Stimulated activated CD4-positive, alpha-beta T cell treated with anti-CD3 and anti-CD28 coated beads, Interleukin-4, amount 100 ng/mL, for 1 hour (primary cell): ENCODE measurements at regions not wholly inside any gene's neighbourhood (a gene's known extent, or its start where the extent isn't known, plus 50 kb on each side); places are given as distances from the start of the nearest gene placed in this dataset.

Experiments
- DNase-seq: peaks from one replicate; pipeline ENCODE4 v3.0.0-alpha.2; 2020

GRCh38 chr3:153679714-153680113 is 441.5 kb upstream of the ARHGEF26 start:
- DNase-seq: no peak

DNA sequence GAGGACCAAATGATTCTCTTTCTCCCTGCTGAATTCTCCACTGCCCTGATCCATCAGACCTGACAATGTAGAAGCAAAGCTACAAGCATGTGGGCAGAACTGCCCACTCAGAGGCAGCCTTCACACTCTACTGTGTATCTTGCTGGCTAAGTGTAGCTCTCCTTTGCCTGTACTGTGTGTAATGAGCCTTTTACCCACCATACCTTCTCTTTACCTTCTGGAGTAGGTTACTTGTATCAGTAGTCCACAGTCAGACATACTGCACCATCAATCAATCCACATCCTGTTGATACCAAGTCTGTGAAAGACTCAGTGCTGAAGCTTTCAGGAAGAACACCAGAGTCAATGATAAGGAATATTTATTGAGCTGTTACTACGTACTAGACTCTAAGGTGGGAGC is 440.7 kb upstream of the ARHGEF26 start:
- DNase-seq: no peak

- no peak for DNase-seq
These were observed 440.1 kb upstream of the ARHGEF26 start for GRCh38 chr3:153681057-153681456.

DNA sequence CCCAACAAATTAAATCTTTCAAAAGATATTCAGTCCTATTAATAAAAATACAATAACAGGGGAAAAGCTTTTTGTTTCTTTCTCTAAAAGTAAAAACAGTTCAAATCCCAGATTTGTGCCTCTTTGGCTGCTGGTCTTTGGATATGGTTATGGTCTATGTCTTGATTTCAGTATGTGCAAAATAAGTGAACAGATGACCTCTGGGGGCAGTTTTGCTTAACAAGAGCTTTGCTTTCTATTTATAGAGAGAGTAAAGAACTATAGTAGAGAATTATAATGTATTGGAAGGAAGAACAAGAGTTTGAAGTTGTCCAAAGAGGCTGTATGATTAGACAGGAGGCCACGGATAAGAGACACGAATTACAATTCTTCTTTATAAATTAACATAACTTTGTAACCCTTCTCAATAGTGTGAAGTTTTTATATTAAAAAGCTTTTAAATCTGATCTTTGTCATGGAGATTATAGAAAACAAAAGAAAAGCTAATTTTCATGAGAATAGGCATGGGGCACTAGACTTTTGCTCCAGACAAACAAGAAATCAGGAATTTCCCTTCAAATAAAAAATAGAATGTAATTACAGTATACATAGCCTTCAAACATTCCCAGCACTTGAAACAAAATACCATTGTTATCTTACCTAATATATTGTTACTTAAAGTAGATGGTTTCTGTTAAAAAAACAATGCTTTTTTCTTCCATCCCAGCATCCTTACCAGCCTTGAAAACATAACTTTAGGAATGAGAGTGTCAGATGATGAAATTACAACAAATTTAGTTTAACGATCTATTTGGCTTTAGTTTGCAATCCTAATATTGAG is 432.7 kb upstream of the ARHGEF26 start:
- no peak for DNase-seq

DNA sequence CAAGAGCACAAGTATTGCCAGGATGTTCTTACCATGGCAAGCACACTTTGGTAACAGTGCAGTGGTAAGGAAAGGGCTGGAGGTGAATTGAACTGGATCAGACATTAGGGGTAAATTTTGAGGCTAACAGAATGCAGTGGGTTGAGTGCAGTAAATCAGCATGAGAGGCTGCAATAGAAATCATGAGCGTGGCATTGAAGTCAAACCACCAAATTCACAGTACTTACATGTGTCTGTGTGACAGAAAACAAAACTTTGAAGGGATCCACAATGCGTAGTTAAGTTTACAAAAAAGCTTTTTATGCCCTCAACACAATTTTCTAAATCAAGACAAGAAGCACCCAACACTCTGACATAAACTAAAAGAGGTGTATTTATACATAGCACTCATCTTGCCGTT is 428.0 kb upstream of the ARHGEF26 start:
- no peak for DNase-seq

DNA sequence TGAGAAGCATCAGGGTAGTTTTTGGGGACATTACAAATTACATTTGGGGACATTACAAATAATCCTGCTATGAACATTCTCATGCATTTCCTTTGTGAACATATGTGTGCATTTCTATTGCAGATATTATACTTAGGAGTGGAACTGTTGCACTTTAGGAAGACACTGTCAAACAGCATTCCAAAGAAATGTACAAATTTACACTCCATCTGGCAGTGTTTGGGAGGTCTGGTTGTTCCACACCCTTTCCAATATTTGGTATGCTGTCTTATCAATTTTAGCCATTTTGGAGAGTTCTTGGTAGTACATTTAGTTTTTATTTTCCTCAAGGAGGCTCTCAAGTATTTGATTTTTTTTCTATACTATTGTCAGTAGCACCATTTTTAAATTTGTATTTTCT is 419.1 kb upstream of the ARHGEF26 start:
- DNase-seq: no peak

- no peak for DNase-seq
These were observed 417.1 kb upstream of the ARHGEF26 start for GRCh38 chr3:153704115-153704514.

DNA sequence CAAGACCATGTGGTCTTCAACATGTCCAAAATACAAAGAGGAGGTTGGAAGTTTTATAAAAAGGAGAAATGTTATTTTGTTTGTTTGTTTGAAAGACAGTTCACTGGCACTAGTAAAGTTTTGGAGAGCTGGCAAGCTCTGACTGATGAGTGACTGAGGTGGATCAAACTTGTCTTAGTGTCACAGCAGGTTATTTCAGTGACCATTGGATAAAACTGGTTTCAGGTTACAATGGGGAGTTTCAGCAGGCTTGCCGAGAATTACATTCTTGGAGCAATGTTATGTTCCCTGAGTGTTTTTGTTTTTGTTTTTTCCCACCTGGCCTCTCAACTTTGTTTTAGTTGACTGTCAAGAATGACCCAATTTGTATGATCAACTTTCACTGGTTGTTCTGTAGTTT is 414.5 kb upstream of the ARHGEF26 start:
- DNase-seq: no peak

- no peak for DNase-seq
These were observed 407.2 kb upstream of the ARHGEF26 start for GRCh38 chr3:153714016-153714415.

GRCh38 chr3:153714588-153715290 is 406.5 kb upstream of the ARHGEF26 start:
- no peak for DNase-seq

GRCh38 chr3:153722157-153722556 is 399.0 kb upstream of the ARHGEF26 start:
- no peak for DNase-seq

GRCh38 chr3:153731071-153731470 is 390.1 kb upstream of the ARHGEF26 start:
- no peak for DNase-seq

DNA sequence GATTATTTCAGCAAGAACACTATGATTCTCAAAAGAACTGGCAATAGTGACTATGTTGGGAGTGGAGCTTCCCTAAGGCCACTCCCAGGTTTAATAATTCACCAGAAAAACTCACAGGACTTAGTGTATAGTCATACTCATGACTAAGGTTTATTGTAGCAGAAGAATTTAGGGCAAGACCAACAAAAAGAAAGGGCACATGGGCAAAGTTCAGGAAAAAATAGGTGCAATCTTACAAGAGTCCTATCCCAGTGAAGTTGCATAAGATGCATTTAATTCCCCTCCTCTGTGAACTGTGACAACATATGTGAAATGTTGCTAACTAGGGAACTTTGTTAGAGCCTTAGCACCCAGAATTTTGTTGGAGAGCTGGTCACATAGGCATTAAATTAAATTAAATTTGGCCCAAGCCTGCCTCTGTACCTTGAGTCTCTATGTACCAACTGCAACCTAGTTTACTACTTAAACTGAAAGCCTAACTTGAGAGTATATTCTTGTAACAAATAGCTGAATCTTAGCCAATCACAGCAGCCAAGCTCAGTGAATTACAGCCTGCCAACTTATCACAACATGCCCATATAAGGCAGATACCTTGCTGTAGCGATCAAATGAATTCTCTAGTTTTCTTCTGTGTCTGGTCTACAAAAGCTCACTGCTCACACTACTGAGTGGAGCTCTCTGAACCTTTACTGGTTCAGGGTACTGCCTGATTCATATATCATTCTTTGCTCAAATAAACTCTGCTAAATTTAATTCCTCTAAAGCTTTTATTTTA is 386.2 kb upstream of the ARHGEF26 start:
- no peak for DNase-seq

GRCh38 chr3:153740109-153740508 is 381.1 kb upstream of the ARHGEF26 start:
- DNase-seq: no peak

- DNase-seq: no peak
These were observed 376.3 kb upstream of the ARHGEF26 start for GRCh38 chr3:153744889-153745288.

GRCh38 chr3:153746211-153746610 is 375.0 kb upstream of the ARHGEF26 start:
- DNase-seq: no peak

DNA sequence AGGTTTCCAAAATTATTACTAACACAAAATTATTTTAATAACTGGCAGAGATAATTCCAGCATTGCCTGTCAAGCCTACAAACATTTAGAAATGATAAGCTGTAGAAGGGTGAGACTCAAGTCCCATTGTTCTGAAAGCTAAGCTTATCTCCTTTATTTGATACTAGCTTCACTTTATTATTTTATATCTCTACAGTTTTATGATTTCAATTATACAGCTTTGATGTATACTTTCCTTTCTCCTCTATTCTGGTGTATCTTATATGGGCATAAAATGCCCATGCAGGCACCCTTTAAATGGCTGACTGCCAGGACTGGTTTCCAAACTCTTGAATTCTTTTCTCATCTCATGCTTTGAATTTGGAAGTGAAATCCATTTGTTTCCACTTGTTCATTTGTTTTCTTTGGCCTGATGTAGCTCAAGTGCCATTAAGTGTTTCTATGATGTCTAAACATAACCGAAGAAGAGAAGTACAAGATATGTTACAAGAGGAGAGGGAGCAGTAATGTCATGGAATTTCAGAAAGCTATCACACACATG is 372.1 kb upstream of the ARHGEF26 start:
- no peak for DNase-seq

GRCh38 chr3:153752405-153753027 is 368.7 kb upstream of the ARHGEF26 start:
- DNase-seq: no peak

DNA sequence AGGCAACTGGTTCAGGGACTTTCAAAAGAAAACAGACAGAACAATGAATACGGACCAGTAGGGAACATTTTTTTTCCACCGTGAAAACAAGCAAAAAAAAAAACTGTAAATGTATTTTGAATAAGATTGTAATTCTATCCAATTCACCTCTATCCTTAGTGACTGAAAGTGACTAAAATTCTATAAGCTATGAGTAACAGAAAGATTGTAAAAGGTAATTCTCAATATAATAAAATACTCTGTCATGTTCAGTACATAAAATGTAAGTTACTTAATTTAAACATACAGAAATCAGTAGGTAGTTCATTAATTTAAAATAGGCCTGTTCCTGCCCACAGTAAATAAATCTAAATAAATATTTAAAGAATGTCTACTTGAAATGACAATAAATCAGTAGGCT is 368.2 kb upstream of the ARHGEF26 start:
- no peak for DNase-seq

DNA sequence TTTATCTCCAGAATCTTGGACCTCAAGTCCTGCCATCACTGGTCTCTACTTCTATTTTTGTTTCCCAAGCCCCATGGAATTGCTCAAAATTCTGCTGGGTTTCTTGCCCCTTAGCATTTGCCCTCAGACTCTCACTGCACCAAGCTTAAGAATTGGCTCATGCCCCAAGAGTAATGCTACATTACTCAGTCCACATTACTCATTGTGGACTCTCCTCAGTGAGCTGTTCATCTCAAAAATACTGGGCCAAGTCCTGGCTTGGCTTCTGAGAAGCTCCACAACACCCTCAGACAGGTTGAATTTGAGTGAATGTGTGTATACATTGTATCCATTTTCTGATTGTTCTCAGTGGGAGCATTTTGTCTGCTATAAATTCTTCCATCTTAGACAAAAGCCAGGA is 364.4 kb upstream of the ARHGEF26 start:
- no peak for DNase-seq

DNA sequence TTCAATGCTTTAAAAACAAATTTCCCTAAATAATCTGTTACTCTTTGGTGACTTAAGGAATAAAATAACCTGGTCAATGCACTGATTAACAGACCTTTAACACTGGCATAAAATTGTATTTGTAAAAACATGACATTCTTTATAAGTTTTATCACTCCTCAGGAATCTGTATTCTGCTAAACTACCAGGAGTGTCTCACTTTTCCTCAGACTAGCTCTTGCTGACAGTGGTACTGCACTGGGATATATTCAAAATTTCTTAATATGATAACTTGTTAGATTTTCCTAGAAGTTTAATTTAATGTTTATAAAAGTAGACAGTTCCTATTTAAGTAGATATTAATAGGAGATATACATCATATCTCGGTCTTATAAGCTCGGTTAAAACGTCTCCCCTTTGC is 363.4 kb upstream of the ARHGEF26 start:
- DNase-seq: no peak

DNA sequence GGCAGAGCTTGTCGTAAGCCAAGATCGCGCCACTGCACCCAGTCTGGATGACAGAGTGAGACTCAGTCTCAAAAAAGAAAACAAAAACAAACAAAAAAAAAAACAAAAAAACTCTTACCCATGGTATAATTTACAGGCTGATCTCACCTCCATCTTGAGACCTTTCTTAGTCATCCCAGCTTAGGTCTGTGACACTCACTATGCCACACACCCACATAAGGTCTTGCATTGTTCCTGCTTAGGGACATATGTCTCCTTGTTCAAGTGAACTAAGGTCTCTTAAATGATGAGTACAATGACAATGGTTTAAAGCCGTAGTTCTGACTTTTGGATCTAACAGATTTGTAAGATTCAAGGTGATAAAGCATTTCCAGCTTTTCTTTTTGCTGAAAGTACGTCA is 360.2 kb upstream of the ARHGEF26 start:
- no peak for DNase-seq
